ENCODE measurements at regions not wholly inside any gene's neighbourhood (a gene's known extent, or its start where the extent isn't known, plus 50 kb on each side); places are given as distances from the start of the nearest gene placed in this dataset.
"Not testable (repeated sequence)": the region's sequence is repeated elsewhere in the genome, so short reads cannot be mapped to it uniquely, and the experiment has no call there.

DNA sequence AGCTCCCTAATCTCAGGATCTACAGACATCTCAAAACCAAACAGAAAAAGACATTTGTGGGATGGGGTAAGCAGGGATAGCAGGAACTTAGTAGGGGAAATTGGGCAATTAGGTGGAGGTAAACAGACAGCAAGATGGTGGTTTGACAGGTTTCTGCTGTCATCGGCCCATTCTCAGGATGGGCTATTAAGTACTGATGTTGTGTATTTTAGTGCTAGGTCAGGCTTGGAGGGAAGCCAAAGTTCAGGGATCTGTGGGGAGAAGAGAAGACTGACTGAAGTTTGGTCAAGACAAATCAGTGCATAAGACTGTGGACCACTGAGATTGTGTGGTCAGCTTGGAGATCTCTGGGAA, 96.8 kb upstream of the THUMPD2 start:
- no peaks in the 10 kb centered on the region for H3K27me3 Mint-ChIP-seq
- DNase-seq (no peak), ATAC-seq (no peak)
- no peaks in the 10 kb centered on the region for H3K4me1 Mint-ChIP-seq
- H3K4me3 Mint-ChIP-seq, result no peak overlapping the region
- no peak overlapping the region for H3K27ac Mint-ChIP-seq
- peaks cover 0 to 5% of the 10 kb centered on the region in 2 donors for H3K9me3 Mint-ChIP-seq

DNA sequence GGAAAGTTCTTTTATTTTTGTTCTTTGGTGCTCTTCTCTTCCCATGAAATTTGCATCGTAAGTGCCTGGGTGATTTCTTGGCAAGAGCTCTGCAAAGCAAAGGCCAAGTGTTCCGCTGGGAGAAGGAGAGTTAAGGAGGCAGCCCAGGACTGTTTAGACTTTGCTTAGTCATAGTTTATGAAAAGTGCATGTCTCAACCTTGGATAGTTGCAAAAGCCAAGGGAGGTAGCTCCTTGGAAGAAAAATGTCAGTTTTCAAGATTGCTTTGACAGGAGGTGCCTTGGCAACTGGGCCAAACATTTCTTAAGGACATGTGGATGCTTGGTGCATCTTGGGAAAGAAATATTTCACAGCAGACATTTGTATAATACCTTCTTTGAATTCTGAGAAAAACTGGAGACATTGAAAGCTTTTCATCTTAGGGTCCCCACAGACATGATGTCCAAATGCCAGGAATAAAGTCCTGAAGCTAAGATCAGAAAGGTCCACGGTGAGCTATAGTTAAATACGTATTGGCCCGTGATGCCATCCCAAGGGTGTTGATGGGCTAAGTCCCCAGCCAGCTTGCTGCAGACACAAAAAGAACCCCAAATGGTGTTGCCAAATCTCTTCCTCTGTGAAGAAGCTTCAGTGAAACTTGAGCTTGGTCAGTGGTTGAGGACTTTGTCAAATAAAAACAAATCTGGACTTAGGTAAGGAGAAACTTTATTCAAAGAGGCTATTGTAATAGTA, 96.3 kb upstream of the THUMPD2 start:
- DNase-seq (no peak), ATAC-seq (no peak)
- H3K9me3 Mint-ChIP-seq, result no peaks in the 10 kb centered on the region
- H3K4me1 Mint-ChIP-seq, result no peaks in the 10 kb centered on the region
- no peak overlapping the region for H3K4me3 Mint-ChIP-seq
- H3K27ac Mint-ChIP-seq, result no peak overlapping the region
- no peaks in the 10 kb centered on the region for H3K27me3 Mint-ChIP-seq

DNA sequence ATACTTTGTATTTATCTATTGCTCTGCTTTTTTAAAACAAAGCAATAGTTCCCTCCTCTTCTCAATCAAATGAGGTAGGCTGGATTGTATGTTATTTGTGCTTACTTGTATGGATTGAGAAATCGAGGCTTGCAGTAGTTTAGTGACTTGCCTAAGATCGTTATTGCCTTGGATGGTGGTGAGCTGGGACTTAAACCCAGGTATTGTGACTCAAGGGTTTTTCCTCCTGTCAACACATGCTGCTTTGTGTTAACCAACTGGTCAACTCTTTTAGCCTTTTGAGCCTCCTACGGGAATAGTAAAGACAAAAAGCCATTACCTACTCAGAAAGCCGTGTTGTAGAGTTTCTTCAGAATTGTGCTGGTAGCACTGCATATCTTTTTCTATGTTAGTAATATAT, 95.2 kb upstream of the THUMPD2 start:
- H3K27ac Mint-ChIP-seq, result no peak overlapping the region
- DNase-seq (no peak), ATAC-seq (no peak)
- H3K27me3 Mint-ChIP-seq, result no peaks in the 10 kb centered on the region
- no peak overlapping the region for H3K4me3 Mint-ChIP-seq
- no peaks in the 10 kb centered on the region for H3K4me1 Mint-ChIP-seq
- no peaks in the 10 kb centered on the region for H3K9me3 Mint-ChIP-seq

DNA sequence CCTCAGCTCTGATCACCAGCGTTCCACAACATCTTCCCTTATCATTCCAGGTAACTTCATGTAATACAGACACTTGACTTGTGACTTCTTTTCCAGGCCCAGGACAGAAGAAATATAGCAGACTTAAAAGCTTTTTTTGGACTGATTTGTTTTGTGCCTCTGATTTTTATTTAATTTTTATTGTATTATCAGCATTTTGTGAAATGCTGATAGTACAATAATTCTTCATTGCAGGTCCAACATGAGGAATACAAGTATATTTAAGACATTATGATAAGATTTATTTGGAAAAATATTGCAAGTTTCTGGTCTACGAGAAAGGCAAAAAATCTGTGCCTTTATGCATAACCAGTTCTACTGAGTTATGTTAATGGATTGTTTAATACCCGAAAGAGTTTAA, 94.5 kb upstream of the THUMPD2 start:
- no peak for ATAC-seq
- H3K27me3 Mint-ChIP-seq, result no peaks in the 10 kb centered on the region
- H3K9me3 Mint-ChIP-seq, result no peaks in the 10 kb centered on the region
- H3K4me1 Mint-ChIP-seq, result no peaks in the 10 kb centered on the region
- H3K27ac Mint-ChIP-seq, result no peak overlapping the region
- H3K4me3 Mint-ChIP-seq, result no peak overlapping the region
- DNase-seq, result no peak

DNA sequence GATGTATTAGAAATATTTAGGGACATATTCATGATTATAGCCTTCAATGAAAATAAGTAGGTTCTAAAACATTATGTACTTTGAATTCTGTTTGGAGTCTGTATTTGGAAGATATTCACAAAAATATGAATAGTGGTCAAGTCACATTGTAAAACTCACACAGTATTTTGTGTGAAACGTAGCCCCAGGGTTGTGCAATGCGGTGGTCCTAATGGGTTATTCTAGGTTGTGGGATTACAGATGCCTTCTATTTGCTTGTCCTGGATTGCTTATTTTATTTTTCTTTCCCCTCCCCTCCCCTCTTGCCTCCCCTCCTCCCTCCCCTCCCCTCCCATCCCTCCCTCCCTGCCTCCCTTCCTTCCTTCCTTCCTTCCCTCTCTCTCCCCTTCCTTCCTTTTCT, 93.7 kb upstream of the THUMPD2 start:
- DNase-seq (no peak), ATAC-seq (no peak)
- H3K9me3 Mint-ChIP-seq, result no peaks in the 10 kb centered on the region
- no peaks in the 10 kb centered on the region for H3K4me1 Mint-ChIP-seq
- H3K27ac Mint-ChIP-seq, result no peak overlapping the region
- no peaks in the 10 kb centered on the region for H3K27me3 Mint-ChIP-seq
- H3K4me3 Mint-ChIP-seq, result no peak overlapping the region

DNA sequence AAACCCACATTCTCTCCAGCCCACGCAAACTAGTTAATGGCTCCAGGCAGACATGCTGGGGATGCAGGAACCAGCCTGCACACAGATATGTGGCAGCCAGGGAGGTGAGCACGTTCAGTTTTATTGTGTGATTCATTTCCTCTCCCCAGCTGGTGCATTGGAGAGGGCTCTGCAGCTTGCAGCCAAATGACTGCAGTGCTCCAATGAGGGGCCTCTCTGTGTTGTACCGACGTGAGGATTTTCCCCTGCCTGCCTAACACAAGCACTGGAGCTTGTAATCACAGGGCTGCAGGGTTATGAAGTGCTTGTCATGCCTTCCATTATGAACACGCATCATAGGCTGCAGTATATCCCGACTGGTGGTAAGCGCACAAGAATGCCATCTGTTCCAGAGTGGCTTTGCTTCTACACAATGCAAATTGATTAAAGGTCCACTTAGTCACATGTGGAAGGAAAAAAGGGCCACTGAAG, 92.3 kb upstream of the THUMPD2 start:
- no peaks in the 10 kb centered on the region for H3K4me1 Mint-ChIP-seq
- DNase-seq, result no peak
- H3K27me3 Mint-ChIP-seq, result no peaks in the 10 kb centered on the region
- no peaks in the 10 kb centered on the region for H3K9me3 Mint-ChIP-seq
- no peak for ATAC-seq
- H3K27ac Mint-ChIP-seq, result no peak overlapping the region
- no peak overlapping the region for H3K4me3 Mint-ChIP-seq

DNA sequence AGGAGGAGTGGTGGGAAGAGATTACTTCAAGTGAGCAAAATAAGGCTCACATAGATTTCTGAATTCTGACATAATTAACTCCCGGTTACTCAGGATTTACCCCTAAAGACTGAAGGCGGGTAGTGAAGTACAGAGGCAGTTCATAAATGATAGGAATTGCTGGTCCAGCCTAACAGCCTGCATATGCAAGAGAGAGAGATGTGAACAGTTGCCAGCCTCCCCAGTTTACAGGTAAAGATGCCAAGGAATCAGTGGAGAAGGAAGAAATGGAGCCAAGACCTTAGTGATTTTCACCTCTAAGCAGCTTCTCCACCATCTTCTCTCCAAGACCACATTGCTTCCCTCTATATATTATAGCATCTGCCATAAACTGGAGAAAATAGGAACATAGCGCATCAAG, 91.8 kb upstream of the THUMPD2 start:
- Mint-ChIP-seq H3K9me3 (no peaks in the 10 kb centered on the region), H3K27me3 (no peaks in the 10 kb centered on the region), H3K27ac (no peak overlapping the region), H3K4me3 (no peak overlapping the region), H3K4me1 (no peaks in the 10 kb centered on the region)
- DNase-seq (no peak), ATAC-seq (no peak)

DNA sequence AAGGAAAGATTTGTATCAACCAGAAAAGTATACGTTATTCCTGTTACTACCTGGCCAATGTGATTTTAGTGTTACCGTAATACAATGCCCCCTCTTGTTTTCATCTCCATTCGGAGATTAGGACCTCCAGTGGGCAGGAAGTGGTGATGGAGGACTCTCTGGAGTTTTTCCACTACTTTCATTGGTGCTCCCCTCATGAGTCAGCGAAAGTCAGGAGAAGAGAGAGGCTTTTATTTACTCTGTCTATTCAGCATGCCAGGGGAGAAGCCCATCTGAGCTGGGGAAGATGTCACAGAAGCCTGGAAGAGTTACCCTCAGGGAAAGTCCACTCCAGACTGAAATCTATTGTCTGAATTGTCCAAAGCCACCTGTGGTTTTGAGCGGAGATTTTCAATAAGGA, 88.2 kb upstream of the THUMPD2 start:
- ATAC-seq, result no peak
- Mint-ChIP-seq H3K4me1 (no peaks in the 10 kb centered on the region), H3K27ac (peak overlapping the region in 1 of 2 donors; percentile 4), H3K27me3 (no peaks in the 10 kb centered on the region), H3K4me3 (no peak overlapping the region), H3K9me3 (peaks cover 7 to 19% of the 10 kb centered on the region in 2 donors)
- DNase-seq, result no peak

DNA sequence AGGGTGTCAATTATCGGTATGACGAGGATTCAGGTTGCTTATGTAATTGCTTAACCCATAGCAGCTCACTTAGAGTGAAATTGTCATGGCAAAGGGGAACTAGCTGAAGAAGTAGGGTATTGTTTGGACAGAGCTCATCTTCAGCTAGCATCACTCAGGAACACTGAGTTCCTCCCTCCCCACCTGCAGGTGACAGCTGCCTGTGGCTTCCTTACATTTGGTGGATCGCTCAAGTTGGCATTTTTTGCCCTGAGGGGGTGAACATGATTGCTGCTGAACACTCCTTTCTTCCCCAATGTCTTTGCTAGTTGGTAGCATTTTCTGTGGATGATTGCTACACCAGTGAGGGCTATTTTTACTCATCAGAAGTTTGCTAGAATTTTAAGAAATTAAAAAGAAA, 86.7 kb upstream of the THUMPD2 start:
- H3K4me1 Mint-ChIP-seq, result no peaks in the 10 kb centered on the region

DNA sequence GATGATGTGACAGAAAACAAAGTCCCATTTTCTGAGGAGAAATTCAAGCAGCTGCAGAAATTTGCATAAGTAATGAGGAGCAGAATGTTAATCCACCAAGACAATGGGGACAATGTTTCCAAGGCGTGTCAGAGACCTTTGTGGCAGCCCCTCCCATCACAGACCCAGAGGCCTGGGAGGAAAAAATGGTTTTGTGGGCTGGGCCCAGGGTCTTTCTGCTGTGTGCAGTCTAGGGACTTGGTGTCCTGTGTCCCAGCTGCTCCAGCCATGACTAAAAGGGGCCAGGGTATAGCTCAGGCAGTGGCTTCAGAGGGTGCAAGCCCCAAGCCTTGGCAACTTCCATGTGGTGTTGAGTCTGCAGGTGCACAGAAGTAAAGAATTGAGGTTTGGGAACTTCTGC, 84.6 kb upstream of the THUMPD2 start:
- peak overlapping the region in 1 of 2 donors; percentile 50 for H3K27ac Mint-ChIP-seq
- ATAC-seq, H3K4me3 Mint-ChIP-seq, DNase-seq, H3K27me3 Mint-ChIP-seq, H3K4me1 Mint-ChIP-seq: not testable (repeated sequence)
- peaks cover 7 to 19% of the 10 kb centered on the region in 2 donors for H3K9me3 Mint-ChIP-seq

More for the DNA sequence above, 86.7 kb upstream of the THUMPD2 start:
- no peak overlapping the region for H3K27ac Mint-ChIP-seq
- DNase-seq (no peak), ATAC-seq (no peak)
- H3K27me3 Mint-ChIP-seq, result no peaks in the 10 kb centered on the region
- H3K4me3 Mint-ChIP-seq, result no peak overlapping the region
- peaks cover 7 to 19% of the 10 kb centered on the region in 2 donors for H3K9me3 Mint-ChIP-seq

DNA sequence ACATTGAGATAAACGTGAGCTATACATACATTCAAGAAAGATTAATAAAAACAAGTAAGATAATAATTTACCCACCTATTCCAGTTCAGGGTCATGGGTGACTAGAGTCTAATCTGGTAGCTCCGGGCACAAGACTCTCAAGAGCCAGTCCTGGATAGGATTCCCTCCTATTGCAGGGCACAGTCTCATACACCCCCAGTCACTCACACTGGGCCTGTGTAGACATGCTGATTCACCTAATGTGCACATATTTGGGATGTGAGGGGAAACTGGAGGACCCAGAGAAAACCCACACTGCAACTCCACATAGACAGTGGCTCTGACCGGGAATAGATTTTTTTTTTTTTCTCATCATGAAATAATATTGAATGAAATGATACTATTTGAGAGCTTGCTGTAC, 81.5 kb upstream of the THUMPD2 start:
- DNase-seq, result no peak
- peaks cover 7 to 19% of the 10 kb centered on the region in 2 donors for H3K9me3 Mint-ChIP-seq
- no peak overlapping the region for H3K27ac Mint-ChIP-seq
- H3K4me1 Mint-ChIP-seq, result no peaks in the 10 kb centered on the region
- peaks cover 7% of the 10 kb centered on the region for H3K27me3 Mint-ChIP-seq
- no peak overlapping the region for H3K4me3 Mint-ChIP-seq
- no peak for ATAC-seq

DNA sequence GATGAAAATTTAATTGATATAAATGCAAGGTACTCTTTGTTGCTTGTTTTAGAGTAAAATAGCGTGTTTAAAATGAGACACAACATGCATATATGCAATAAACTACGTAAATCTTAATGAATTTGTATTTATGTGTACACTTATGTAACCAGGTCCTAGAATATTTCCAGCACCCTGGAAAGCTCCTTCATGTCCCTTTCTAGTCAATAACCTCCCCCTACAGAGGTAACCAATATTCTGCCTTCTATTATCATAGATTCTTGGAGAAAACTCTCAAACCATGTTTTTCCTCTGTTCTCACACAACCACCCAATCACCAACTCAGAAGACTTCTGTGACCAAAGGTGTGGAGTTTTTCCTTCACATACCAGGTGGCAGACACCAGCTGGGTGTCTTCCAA, 79.6 kb upstream of the THUMPD2 start:
- no peak for ATAC-seq
- peaks cover 14% of the 10 kb centered on the region for H3K27me3 Mint-ChIP-seq
- peaks cover 7 to 8% of the 10 kb centered on the region in 2 donors for H3K9me3 Mint-ChIP-seq
- peak overlapping the region in 1 of 2 donors; percentile 72 for H3K27ac Mint-ChIP-seq
- DNase-seq, result no peak
- no peak overlapping the region for H3K4me3 Mint-ChIP-seq
- H3K4me1 Mint-ChIP-seq, result no peaks in the 10 kb centered on the region

DNA sequence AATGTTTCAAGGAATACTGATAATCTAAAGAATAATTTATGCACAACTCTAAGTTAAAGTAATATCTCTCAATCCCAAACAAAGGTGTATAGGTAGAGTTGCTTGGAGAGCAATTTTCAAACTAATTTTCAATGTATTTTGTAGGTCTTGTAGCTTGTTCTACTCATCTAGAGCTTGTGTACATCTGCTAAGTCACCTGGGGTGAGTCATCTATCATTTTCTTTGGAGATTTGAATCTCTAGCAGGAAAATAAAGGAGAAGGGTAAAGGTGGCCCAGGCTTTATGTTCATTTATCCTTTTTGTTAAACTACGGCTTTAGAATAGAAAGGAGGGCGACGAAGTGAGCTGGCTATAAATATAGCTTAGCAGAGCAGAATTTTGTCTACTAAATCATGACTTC, 76.8 kb upstream of the THUMPD2 start:
- H3K27ac Mint-ChIP-seq, result no peak overlapping the region
- ATAC-seq (no peak), DNase-seq (no peak)
- no peak overlapping the region for H3K4me3 Mint-ChIP-seq
- H3K9me3 Mint-ChIP-seq, result no peaks in the 10 kb centered on the region
- H3K27me3 Mint-ChIP-seq, result peaks cover 14% of the 10 kb centered on the region
- peaks cover 12% of the 10 kb centered on the region for H3K4me1 Mint-ChIP-seq

DNA sequence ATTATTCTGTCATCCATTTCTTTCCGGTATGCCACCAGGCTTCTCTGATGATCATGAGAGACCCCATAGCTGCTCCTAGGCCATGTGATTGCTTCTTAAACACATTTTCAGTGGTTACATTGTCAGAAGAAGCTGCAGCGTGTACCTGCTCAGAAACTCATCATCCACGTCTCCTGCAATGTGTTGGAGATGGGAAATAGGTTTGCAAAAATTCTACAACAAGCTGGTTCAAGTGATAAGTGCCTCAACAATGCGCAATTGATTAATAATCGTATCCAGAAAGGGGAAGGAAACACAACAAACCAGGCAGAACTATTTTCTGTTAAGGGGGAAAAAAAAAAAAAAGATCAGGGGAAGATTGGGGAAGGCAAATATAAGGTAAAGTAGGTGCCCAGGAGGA, 75.7 kb upstream of the THUMPD2 start:
- peaks cover 12% of the 10 kb centered on the region for H3K4me1 Mint-ChIP-seq
- no peak overlapping the region for H3K27ac Mint-ChIP-seq
- H3K4me3 Mint-ChIP-seq, result no peak overlapping the region
- no peaks in the 10 kb centered on the region for H3K9me3 Mint-ChIP-seq
- ATAC-seq (no peak), DNase-seq (no peak)
- H3K27me3 Mint-ChIP-seq, result peaks cover 20% of the 10 kb centered on the region

DNA sequence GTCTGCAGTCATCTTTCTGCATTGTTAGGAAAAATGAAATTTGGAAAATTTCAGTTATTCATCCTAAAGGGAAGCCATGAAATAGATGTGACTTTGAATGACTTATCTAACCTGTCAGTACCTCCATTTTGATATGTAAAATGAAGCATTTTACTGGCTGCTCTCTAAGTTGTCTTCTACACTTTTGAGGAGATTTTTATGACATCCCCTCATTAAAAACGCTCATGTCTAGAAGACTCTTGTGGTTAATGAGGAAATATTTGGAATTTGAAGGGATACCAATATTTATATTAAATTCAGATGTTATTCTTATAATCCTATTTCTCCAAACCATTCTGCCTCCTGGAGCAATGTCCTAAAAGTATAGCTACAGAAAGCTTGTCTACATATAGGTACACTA, 73.8 kb upstream of the THUMPD2 start:
- Mint-ChIP-seq H3K4me3 (no peak overlapping the region), H3K4me1 (peaks cover 12% of the 10 kb centered on the region), H3K9me3 (no peaks in the 10 kb centered on the region), H3K27ac (no peak overlapping the region), H3K27me3 (peaks cover 13% of the 10 kb centered on the region)
- DNase-seq, result no peak
- ATAC-seq, result no peak

DNA sequence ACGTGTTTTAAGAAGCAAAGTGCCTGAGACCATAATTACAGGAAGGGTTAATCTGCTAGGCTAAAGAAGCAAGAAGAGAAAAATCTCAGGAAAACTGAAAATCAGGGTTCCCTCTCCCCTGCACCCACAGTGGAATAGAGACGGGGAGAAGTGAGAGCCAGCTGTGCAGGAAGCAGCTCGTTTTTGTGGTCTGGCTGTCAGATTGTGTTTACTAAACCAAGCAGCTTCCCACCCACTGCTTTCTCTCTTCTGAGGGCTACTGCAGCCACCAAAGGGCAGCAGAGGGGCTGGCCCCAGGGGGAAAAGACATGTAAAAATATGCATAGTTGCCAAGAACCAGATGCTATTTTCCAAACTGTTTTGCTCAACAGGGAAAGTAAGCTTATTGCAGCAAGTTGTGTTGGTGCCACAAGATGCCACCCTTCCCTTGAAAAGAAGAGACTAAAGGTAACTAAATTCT, 72.6 kb upstream of the THUMPD2 start:
- peaks cover 13% of the 10 kb centered on the region for H3K27me3 Mint-ChIP-seq
- H3K27ac Mint-ChIP-seq, result no peak overlapping the region
- no peak overlapping the region for H3K4me3 Mint-ChIP-seq
- H3K9me3 Mint-ChIP-seq, result no peaks in the 10 kb centered on the region
- DNase-seq, result no peak
- H3K4me1 Mint-ChIP-seq, result peaks cover 12% of the 10 kb centered on the region
- no peak for ATAC-seq

DNA sequence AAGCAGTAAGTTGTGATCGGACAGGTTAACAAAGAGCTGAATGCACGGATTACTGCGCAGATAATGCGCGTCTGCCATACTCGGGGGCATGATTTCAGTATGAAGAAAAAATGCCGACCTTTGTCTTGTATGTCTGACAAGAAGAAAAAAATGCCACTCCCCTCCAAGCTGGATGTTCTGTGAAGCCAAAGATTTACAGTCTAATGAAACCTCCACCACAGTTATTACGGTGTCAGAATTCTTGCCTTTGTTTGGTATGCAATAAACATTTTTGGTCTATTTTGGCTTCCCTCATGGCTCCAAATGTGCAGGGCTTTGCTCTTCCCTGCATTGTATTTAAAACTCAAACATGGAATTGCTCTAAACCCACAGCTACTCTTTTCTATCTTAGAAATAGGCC, 72.2 kb upstream of the THUMPD2 start:
- ATAC-seq (no peak), DNase-seq (no peak)
- Mint-ChIP-seq H3K4me3 (no peak overlapping the region), H3K4me1 (peaks cover 12% of the 10 kb centered on the region), H3K27ac (no peak overlapping the region), H3K9me3 (no peaks in the 10 kb centered on the region), H3K27me3 (peaks cover 13% of the 10 kb centered on the region)

Measured in stimulated activated naive CD8-positive, alpha-beta T cell treated with anti-CD3 and anti-CD28 coated beads, Interleukin-15, amount 100 ng/mL, for 72 hours (primary cell).